Testis (tissue), 2 donors: ENCODE measurements at regions not wholly inside any gene's neighbourhood (a gene's known extent, or its start where the extent isn't known, plus 50 kb on each side); places are given as distances from the start of the nearest gene placed in this dataset.

ENCODE experiments used
- CTCF ChIP-seq, 3 experiments: fragments of 450-650 bp in 2 of 3; fragments of 200-600 bp in 1 of 3; sonication (generic) in 1 of 3; IDR thresholded peaks; one replicate each; pipeline ENCODE4 v1.5.1; 2016 to 2019; ENCODE audit warnings: antibody characterized with exemption in 3 of 3, mild to moderate bottlenecking in 2 of 3, moderate library complexity in 1 of 3
- POLR2A ChIP-seq: fragments of 450-650 bp; IDR thresholded peaks from one replicate; pipeline ENCODE4 v1.6.1; 2017; ENCODE audit warnings: antibody characterized with exemption, mild to moderate bottlenecking, moderate library complexity

- TF ChIP-seq POLR2A (no peak), CTCF (IDR thresholded peaks at IDR 0.05) (no peak)
These were observed 53.8 kb upstream of the CCDC28A start for GRCh38 chr6:138719744-138720143.
